Panc1 (cell line): ENCODE measurements at regions not wholly inside any gene's neighbourhood (a gene's known extent, or its start where the extent isn't known, plus 50 kb on each side); places are given as distances from the start of the nearest gene placed in this dataset.

Experiments
- TF ChIP-seq, protein P1 (sequence below): fragments of 450-650 bp; IDR thresholded peaks from 2 replicates; pipeline ENCODE4 v1.5.1; 2017; ENCODE audit warnings: mild to moderate bottlenecking
- TF ChIP-seq, protein P2 (sequence below), 2 experiments: IDR thresholded peaks; 2 replicates each; pipeline ENCODE4 v1.6.1; 2011 to 2012; ENCODE audit warnings: low read depth in 2 of 2, control low read depth in 1 of 2, low read length in 1 of 2, mild to moderate bottlenecking in 1 of 2, moderate library complexity in 1 of 2; ENCODE audit not compliant: insufficient read depth in 1 of 2

DNA sequence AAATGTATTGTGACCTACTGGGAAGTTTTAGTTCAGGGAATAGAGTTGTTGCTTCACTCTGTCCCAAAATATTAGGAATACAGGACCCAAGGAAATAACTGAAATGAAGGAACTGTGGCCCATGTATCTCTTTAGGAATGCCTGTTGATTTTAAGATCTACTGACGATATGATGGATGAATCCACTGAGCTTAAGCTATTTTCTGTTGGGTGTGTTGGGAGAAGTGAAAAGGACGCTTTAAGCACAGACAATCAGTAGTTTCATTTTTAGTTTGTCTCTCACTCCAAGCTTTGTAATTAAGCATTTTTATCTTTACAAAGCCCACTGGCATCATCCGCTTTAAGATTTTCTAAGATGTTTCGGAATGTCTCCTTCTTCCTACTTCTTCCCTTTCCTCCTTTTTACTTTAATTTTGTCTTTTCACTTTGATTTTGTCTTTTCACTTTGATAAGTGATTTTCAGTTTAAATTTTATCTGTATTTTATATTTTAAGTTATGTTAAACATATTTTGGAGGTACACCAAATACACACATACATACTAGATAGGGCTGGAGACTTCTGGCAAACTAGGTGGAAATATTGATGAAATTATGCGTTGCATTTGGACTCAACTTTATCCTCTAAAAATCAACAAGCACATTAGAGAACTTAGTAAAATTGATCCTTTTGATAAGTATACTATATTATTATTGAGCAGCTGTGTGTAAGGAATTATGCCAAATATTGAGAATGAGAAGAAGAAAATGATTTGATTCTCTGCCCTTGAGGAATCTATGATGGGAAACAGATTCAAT lies 52.3 kb upstream of the USP44 start:
- TF ChIP-seq, protein P1, sequence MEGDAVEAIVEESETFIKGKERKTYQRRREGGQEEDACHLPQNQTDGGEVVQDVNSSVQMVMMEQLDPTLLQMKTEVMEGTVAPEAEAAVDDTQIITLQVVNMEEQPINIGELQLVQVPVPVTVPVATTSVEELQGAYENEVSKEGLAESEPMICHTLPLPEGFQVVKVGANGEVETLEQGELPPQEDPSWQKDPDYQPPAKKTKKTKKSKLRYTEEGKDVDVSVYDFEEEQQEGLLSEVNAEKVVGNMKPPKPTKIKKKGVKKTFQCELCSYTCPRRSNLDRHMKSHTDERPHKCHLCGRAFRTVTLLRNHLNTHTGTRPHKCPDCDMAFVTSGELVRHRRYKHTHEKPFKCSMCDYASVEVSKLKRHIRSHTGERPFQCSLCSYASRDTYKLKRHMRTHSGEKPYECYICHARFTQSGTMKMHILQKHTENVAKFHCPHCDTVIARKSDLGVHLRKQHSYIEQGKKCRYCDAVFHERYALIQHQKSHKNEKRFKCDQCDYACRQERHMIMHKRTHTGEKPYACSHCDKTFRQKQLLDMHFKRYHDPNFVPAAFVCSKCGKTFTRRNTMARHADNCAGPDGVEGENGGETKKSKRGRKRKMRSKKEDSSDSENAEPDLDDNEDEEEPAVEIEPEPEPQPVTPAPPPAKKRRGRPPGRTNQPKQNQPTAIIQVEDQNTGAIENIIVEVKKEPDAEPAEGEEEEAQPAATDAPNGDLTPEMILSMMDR, result no peak
- TF ChIP-seq, protein P2, sequence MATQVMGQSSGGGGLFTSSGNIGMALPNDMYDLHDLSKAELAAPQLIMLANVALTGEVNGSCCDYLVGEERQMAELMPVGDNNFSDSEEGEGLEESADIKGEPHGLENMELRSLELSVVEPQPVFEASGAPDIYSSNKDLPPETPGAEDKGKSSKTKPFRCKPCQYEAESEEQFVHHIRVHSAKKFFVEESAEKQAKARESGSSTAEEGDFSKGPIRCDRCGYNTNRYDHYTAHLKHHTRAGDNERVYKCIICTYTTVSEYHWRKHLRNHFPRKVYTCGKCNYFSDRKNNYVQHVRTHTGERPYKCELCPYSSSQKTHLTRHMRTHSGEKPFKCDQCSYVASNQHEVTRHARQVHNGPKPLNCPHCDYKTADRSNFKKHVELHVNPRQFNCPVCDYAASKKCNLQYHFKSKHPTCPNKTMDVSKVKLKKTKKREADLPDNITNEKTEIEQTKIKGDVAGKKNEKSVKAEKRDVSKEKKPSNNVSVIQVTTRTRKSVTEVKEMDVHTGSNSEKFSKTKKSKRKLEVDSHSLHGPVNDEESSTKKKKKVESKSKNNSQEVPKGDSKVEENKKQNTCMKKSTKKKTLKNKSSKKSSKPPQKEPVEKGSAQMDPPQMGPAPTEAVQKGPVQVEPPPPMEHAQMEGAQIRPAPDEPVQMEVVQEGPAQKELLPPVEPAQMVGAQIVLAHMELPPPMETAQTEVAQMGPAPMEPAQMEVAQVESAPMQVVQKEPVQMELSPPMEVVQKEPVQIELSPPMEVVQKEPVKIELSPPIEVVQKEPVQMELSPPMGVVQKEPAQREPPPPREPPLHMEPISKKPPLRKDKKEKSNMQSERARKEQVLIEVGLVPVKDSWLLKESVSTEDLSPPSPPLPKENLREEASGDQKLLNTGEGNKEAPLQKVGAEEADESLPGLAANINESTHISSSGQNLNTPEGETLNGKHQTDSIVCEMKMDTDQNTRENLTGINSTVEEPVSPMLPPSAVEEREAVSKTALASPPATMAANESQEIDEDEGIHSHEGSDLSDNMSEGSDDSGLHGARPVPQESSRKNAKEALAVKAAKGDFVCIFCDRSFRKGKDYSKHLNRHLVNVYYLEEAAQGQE (IDR thresholded peaks at IDR 0.05; ENCODE audit: insufficient read depth in 1 of 2, low read depth in 2 of 2, low read length in 1 of 2), result no peak
